ENCODE measurements at regions not wholly inside any gene's neighbourhood (a gene's known extent, or its start where the extent isn't known, plus 50 kb on each side); places are given as distances from the start of the nearest gene placed in this dataset.

DNA sequence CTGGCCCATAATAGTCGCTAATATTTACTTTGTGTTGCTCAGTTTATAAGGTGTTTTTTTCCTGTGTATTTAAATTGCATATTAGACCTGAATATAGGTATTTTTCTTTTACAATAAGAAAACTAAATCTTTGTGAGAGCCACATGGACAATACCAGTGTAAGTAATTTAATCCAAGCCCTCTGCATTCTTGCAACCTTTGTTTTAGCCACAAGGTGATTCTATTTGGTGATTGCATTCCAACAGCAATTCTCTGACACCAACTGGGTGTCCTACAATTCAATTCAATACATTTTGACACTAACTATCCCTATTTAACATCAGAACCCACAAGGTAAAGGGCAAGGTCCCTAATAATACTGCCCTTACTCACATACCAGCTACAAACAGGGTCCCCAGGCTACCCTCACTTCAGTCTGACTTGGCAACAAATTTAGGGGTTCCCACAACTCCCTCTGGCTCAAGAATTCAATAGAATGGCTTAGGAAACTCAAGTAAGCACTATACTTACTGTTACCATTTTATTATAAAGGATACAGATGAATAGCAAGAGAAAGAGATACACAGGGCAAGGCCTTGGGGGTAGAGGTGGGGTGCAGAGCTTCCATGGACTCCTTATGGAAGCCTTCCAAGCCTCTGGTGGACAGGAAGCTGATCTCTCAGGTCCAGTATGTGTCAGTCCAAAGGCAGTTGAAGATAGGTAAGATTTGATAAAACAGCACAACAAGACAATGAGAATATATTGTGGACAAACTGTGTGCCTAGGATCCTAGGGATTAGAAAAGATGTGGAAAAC is 169.3 kb downstream of the CD83 start:
- DNase-seq (no peak), ATAC-seq (no peak)
- H3K36me3 ChIP-seq (ENCODE audit: insufficient read depth in 1 of 2, low read depth in 1 of 2): no peaks in the 10 kb centered on the region
- TF ChIP-seq, protein P1, sequence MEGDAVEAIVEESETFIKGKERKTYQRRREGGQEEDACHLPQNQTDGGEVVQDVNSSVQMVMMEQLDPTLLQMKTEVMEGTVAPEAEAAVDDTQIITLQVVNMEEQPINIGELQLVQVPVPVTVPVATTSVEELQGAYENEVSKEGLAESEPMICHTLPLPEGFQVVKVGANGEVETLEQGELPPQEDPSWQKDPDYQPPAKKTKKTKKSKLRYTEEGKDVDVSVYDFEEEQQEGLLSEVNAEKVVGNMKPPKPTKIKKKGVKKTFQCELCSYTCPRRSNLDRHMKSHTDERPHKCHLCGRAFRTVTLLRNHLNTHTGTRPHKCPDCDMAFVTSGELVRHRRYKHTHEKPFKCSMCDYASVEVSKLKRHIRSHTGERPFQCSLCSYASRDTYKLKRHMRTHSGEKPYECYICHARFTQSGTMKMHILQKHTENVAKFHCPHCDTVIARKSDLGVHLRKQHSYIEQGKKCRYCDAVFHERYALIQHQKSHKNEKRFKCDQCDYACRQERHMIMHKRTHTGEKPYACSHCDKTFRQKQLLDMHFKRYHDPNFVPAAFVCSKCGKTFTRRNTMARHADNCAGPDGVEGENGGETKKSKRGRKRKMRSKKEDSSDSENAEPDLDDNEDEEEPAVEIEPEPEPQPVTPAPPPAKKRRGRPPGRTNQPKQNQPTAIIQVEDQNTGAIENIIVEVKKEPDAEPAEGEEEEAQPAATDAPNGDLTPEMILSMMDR (IDR thresholded peaks at IDR 0.05): no peak
- peaks cover 0 to 2% (median 0%) of the 10 kb centered on the region in 3 donors for H3K27me3 ChIP-seq (ENCODE audit: insufficient read depth in 3 of 3, low read length in 2 of 3)
- WGBS, 3 donors: 72 to 85% (median 75%) methylated on average over 1 of the region's 1 CpG
- no peak overlapping the region for H3K27ac ChIP-seq
- no peaks in the 10 kb centered on the region for H3K9me3 ChIP-seq
- intact Hi-C loops (cut with DNase I): no loop called here
- no peak overlapping the region for H3K4me3 ChIP-seq
- H3K4me1 ChIP-seq: no peaks in the 10 kb centered on the region

- no peak for ATAC-seq
- DNase-seq: no peak
- H3K9me3 ChIP-seq: no peaks in the 10 kb centered on the region
- no peak overlapping the region for H3K4me3 ChIP-seq
- no peaks in the 10 kb centered on the region for H3K36me3 ChIP-seq (ENCODE audit: insufficient read depth in 1 of 2, low read depth in 1 of 2)
- H3K27me3 ChIP-seq (ENCODE audit: insufficient read depth in 3 of 3, low read length in 2 of 3): no peaks in the 10 kb centered on the region
- H3K4me1 ChIP-seq: no peaks in the 10 kb centered on the region
- intact Hi-C loops (cut with DNase I): no loop called here
- TF ChIP-seq, protein P1 (IDR thresholded peaks at IDR 0.05): no peak
- H3K27ac ChIP-seq: no peak overlapping the region
These were observed 170.1 kb downstream of the CD83 start for GRCh38 chr6:14287707-14288106.

- 90 to 95% (median 95%) methylated on average over 3 of the region's 3 CpGs for WGBS, 3 donors
- intact Hi-C loops (cut with DNase I): no loop called here
- TF ChIP-seq, protein P1 (IDR thresholded peaks at IDR 0.05): no peak
- DNase-seq (no peak), ATAC-seq (no peak)
- H3K36me3 ChIP-seq (ENCODE audit: insufficient read depth in 1 of 2, low read depth in 1 of 2): no peaks in the 10 kb centered on the region
- H3K4me3 ChIP-seq: no peak overlapping the region
- no peaks in the 10 kb centered on the region for H3K4me1 ChIP-seq
- no peaks in the 10 kb centered on the region for H3K27me3 ChIP-seq (ENCODE audit: insufficient read depth in 3 of 3, low read length in 2 of 3)
- no peaks in the 10 kb centered on the region for H3K9me3 ChIP-seq
- no peak overlapping the region for H3K27ac ChIP-seq
These were observed 171.3 kb downstream of the CD83 start for GRCh38 chr6:14288910-14289309.

DNA sequence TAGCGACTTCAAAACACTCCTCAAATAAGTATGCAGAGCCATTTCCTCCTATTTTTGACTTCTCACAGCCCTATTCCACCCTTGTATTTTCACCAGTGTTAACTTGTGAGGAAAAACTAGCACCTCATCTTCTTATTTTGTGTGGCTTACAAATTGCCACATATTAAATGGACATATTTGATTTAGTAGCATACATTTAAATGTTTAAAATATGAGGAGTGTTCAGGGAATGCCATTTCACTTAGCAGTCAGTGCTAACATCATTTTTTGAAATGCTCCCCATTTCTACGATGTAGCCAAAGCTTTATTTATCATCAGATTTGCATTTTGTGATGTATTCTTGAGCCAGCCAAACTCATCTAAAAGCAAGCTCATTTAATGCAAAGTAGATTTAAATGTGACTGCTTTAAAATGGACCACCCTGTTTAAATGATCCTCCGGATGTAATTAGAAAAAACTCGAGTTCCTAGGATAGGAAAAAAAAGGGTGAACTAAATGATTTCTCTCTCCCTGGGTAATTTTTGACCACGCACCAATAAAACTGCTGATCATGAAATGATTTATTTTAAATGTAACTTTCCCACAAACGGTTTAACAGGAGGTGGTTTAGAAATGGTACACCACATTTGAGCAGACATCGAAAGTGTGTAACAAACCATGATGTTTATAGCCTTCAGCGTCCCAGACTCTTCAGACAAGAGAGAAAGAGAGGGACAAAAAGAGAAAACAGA is 172.6 kb downstream of the CD83 start:
- Histone ChIP-seq H3K4me1 (no peaks in the 10 kb centered on the region), H3K4me3 (no peak overlapping the region), H3K9me3 (no peaks in the 10 kb centered on the region), H3K36me3 (ENCODE audit: insufficient read depth in 1 of 2, low read depth in 1 of 2) (no peaks in the 10 kb centered on the region), H3K27me3 (ENCODE audit: insufficient read depth in 3 of 3, low read length in 2 of 3) (no peaks in the 10 kb centered on the region), H3K27ac (no peak overlapping the region)
- ATAC-seq (no peak), DNase-seq (no peak)
- WGBS, 3 donors: 74 to 79% (median 79%) methylated on average over 8 of the region's 8 CpGs
- TF ChIP-seq, protein P1 (IDR thresholded peaks at IDR 0.05): no peak
- intact Hi-C loops (cut with DNase I): no loop called here
